Activated CD8-positive, alpha-beta T cell treated with anti-CD3 and anti-CD28 coated beads for 36 hours (primary cell): ENCODE measurements at regions not wholly inside any gene's neighbourhood (a gene's known extent, or its start where the extent isn't known, plus 50 kb on each side); places are given as distances from the start of the nearest gene placed in this dataset.
"Not testable (repeated sequence)": the region's sequence is repeated elsewhere in the genome, so short reads cannot be mapped to it uniquely, and the experiment has no call there.

Experiments used
- ATAC-seq: fragments of 200-7000 bp; cut with Tn5 transposase; one replicate; pipeline ENCODE4 v1.10.0; 2021; ENCODE audit warnings: mild to moderate bottlenecking, moderate library complexity
- CTCF ChIA-PET: fragments of 350-600 bp; sonication (Branson Sonifier 250); formaldehyde crosslinking; loops from one replicate; lab custom pipeline; 2021; ENCODE audit warnings: antibody characterized with exemption; lab: Charles Lee
- POLR2A ChIA-PET: fragments of 350-600 bp; sonication (Branson Sonifier 250); formaldehyde crosslinking; loops from one replicate; lab custom pipeline; 2021; ENCODE audit warnings: antibody characterized with exemption; lab: Charles Lee
- DNase-seq: peaks from one replicate; pipeline ENCODE4 v3.0.0-alpha.2; 2020
- H3K27ac Mint-ChIP-seq: one replicate; pipeline ENCODE4 v1.8.0; 2021; ENCODE audit warnings: mild to moderate bottlenecking, mixed read lengths
- H3K27me3 Mint-ChIP-seq: one replicate; pipeline ENCODE4 v1.8.0; 2021; ENCODE audit warnings: mixed read lengths
- H3K36me3 Mint-ChIP-seq: one replicate; pipeline ENCODE4 v1.8.0; 2021; ENCODE audit warnings: low read depth, mixed read lengths
- H3K4me1 Mint-ChIP-seq: one replicate; pipeline ENCODE4 v1.8.0; 2021; ENCODE audit warnings: low read depth, mixed read lengths
- H3K4me3 Mint-ChIP-seq: one replicate; pipeline ENCODE4 v1.8.0; 2021; ENCODE audit warnings: mild to moderate bottlenecking, moderate library complexity, mixed read lengths
- H3K9me3 Mint-ChIP-seq: one replicate; pipeline ENCODE4 v1.8.0; 2021; ENCODE audit warnings: mixed read lengths
- intact Hi-C: fragments of 100-400 bp; cut with micrococcal nuclease; formaldehyde crosslinking; loops from one replicate; pipeline ENCODE4 v1.10.0; 2022
- TF ChIP-seq, protein P1 (sequence below): fragments of 200-600 bp; IDR thresholded peaks from one replicate; pipeline ENCODE4 v1.8.0; 2022; ENCODE audit warnings: antibody characterized with exemption, mild to moderate bottlenecking

DNA sequence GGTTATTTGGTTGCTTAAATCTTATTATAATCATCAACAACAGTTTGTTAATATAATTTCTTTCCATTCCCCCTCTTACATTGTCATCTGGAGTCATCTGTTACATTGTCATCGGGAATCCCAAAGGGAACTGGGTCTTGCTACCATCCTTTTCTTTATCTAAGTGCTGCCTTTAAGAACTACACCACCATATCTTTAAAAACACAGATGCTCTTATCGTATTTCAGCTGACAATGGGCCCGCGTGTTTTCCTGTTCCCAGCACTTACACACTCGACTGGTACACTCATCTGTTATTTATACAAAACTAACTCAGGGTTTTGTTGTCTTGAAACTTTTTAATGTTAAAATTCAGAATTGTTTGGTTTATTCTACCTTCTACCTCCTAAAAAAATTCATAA, 256.2 kb upstream of the MGMT start:
- ChIA-PET CTCF (no interaction called here), POLR2A (no interaction called here)
- ATAC-seq (no peak), DNase-seq (no peak)
- Mint-ChIP-seq H3K36me3 (no peaks in the 10 kb centered on the region), H3K4me1 (no peaks in the 10 kb centered on the region), H3K4me3 (no peak overlapping the region), H3K27me3 (peaks cover 1% of the 10 kb centered on the region), H3K9me3 (no peaks in the 10 kb centered on the region), H3K27ac (no peak overlapping the region)
- TF ChIP-seq, protein P1, sequence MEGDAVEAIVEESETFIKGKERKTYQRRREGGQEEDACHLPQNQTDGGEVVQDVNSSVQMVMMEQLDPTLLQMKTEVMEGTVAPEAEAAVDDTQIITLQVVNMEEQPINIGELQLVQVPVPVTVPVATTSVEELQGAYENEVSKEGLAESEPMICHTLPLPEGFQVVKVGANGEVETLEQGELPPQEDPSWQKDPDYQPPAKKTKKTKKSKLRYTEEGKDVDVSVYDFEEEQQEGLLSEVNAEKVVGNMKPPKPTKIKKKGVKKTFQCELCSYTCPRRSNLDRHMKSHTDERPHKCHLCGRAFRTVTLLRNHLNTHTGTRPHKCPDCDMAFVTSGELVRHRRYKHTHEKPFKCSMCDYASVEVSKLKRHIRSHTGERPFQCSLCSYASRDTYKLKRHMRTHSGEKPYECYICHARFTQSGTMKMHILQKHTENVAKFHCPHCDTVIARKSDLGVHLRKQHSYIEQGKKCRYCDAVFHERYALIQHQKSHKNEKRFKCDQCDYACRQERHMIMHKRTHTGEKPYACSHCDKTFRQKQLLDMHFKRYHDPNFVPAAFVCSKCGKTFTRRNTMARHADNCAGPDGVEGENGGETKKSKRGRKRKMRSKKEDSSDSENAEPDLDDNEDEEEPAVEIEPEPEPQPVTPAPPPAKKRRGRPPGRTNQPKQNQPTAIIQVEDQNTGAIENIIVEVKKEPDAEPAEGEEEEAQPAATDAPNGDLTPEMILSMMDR, result no peak
- intact Hi-C loops, result no loop called here

DNA sequence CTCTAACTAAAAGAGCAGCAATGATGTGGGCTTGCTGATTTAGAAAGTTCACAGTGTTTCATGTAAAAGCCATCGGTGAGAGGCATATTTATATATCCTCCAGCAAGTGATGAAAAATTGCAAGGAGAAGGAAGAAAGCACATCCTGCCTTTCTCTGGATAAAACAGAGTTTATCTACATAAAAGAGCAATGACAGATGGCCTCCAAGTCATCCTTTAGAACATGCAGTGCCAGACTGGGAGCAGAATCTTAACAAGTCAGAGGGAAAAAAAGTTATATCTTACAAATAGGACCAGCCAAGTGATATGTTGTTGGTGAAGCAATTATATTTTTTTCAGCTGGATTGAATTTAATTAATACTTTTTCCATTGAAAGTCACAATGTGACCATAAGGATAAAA, 253.8 kb upstream of the MGMT start:
- H3K27ac Mint-ChIP-seq, result no peak overlapping the region
- ChIA-PET POLR2A (no interaction called here), CTCF (no interaction called here)
- H3K4me1 Mint-ChIP-seq, result no peaks in the 10 kb centered on the region
- H3K36me3 Mint-ChIP-seq, result no peaks in the 10 kb centered on the region
- TF ChIP-seq, protein P1, result no peak
- DNase-seq (no peak), ATAC-seq (no peak)
- intact Hi-C loops, result no loop called here
- H3K4me3 Mint-ChIP-seq, result no peak overlapping the region
- H3K27me3 Mint-ChIP-seq, result peaks cover 1% of the 10 kb centered on the region
- no peaks in the 10 kb centered on the region for H3K9me3 Mint-ChIP-seq

DNA sequence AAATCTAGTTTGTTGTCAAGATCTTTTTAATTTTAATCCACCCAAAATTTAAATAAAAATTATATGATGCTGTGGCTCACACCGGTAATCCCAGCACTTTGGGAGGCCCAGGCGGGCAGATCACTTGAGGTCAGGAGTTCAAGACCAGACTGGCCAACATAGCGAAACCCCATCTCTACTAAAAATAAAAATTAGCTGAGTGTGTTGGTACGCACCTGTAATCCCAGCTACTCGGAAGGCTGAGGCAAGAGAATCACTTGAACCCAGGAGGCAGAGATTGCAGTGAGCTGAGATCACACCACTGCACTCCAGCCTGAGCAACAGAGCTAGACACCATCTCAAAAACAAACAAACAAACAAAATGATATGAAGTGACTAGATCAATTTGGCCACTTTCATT, 253.0 kb upstream of the MGMT start:
- H3K27me3 Mint-ChIP-seq, H3K4me3 Mint-ChIP-seq, DNase-seq, H3K36me3 Mint-ChIP-seq, H3K4me1 Mint-ChIP-seq, POLR2A ChIA-PET, intact Hi-C loops, ATAC-seq, CTCF ChIA-PET, H3K27ac Mint-ChIP-seq, H3K9me3 Mint-ChIP-seq: not testable (repeated sequence)

DNA sequence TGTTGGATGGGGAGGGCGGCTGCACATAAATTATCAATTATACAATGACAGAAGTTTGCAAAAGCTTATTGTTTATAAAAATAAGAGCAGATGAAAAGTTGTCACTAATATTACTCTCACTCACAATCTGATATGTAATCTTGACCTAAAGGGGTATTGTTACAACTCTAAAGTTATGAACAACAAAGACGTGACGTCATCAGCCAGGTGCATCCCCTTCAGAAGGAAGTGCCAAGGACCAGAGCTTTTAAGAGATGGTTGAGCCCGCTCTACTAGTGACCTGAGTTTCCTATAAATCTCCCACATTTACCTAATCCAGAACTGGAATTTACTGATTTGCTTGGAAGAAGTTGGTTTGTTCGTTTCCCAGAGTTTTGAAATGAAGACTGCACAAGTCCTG, 247.7 kb upstream of the MGMT start:
- TF ChIP-seq, protein P1, result no peak
- ATAC-seq (no peak), DNase-seq (no peak)
- Mint-ChIP-seq H3K27me3 (no peaks in the 10 kb centered on the region), H3K4me3 (no peak overlapping the region), H3K9me3 (peaks cover 4% of the 10 kb centered on the region), H3K27ac (no peak overlapping the region), H3K4me1 (no peaks in the 10 kb centered on the region), H3K36me3 (no peaks in the 10 kb centered on the region)
- ChIA-PET POLR2A (no interaction called here), CTCF (no interaction called here)
- intact Hi-C loops, result no loop called here

DNA sequence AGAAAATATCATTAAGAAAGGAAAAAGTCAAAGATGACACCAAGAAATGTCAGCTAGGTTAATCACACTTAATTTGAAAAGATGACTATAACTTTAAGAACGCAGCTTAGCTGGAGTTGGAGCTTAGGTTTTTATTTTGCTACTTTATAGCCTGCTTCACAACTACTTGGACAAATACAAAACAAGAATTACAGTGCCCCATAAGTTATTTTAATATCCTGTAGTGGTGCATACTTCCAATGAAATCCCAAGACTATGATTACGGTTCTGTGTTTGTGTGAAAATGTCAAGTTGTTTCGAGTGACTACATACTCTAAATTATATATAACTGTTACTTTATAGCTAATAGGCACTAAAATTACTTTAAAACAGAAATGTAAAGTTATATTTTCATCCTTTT, 244.6 kb upstream of the MGMT start:
- Mint-ChIP-seq H3K36me3 (no peaks in the 10 kb centered on the region), H3K9me3 (peaks cover 4% of the 10 kb centered on the region), H3K4me1 (no peaks in the 10 kb centered on the region), H3K27ac (no peak overlapping the region), H3K4me3 (no peak overlapping the region), H3K27me3 (no peaks in the 10 kb centered on the region)
- CTCF ChIA-PET, result interaction anchor here (0.9 kb wide), 1 partner anchor 11 kb away, joined by 3 read pairs; no protein-coding TSS in a partner anchor
- POLR2A ChIA-PET, result no interaction called here
- DNase-seq (no peak), ATAC-seq (no peak)
- TF ChIP-seq, protein P1, result no peak
- intact Hi-C loops, result no loop called here

DNA sequence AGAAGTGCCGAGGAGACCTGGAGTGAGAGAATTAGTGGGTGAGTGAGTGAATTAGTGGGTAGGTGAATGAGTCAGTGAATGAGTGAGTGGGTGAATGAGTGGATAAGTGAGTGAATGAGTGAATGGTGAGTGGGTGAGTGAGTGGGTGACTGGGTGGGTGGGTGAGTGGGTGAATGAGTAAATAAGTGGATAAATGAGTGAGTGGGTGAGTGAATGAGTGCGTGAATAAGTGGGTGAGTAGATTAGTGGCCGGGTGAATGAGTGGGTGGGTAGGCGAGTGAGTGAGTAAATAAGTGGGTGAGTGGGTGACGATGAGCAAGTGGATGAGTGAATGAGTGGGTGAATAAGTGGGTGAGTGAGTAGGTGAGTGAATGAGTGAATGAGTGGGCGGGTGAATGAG, 243.7 kb upstream of the MGMT start:
- Mint-ChIP-seq H3K27ac (no peak overlapping the region), H3K4me3 (no peak overlapping the region), H3K27me3 (no peaks in the 10 kb centered on the region), H3K4me1 (no peaks in the 10 kb centered on the region), H3K36me3 (no peaks in the 10 kb centered on the region), H3K9me3 (peaks cover 4% of the 10 kb centered on the region)
- no peak for ATAC-seq
- POLR2A ChIA-PET, result no interaction called here
- TF ChIP-seq, protein P1, result no peak
- no peak for DNase-seq
- CTCF ChIA-PET, result no interaction called here
- intact Hi-C loops, result no loop called here
